Thymus (tissue), 11 donors: ENCODE measurements at regions not wholly inside any gene's neighbourhood (a gene's known extent, or its start where the extent isn't known, plus 50 kb on each side); places are given as distances from the start of the nearest gene placed in this dataset.

Source experiments
- DNase-seq, 9 donors: peaks; one replicate each; pipeline ENCODE4 v3.0.0-alpha.2; 2013; ENCODE audit warnings: low spot score in 9 of 9, low read depth in 6 of 9, missing footprints in 1 of 9
- H3K27ac ChIP-seq, 2 donors: one replicate each; pipeline ENCODE4 v1.5.1; 2013; ENCODE audit warnings: control low read depth in 1 of 2, low read depth in 1 of 2, low read length in 1 of 2, mild to moderate bottlenecking in 1 of 2, moderate library complexity in 1 of 2
- H3K27me3 ChIP-seq, 2 donors: one replicate each; pipeline ENCODE4 v1.5.1; 2013; ENCODE audit warnings: low read length in 1 of 2; ENCODE audit not compliant: control insufficient read depth in 2 of 2, insufficient read depth in 1 of 2
- H3K36me3 ChIP-seq, 2 donors: one replicate each; pipeline ENCODE4 v1.5.1; 2013; ENCODE audit warnings: low read length in 1 of 2, mild to moderate bottlenecking in 1 of 2, moderate library complexity in 1 of 2; ENCODE audit not compliant: control insufficient read depth in 2 of 2, insufficient read depth in 2 of 2
- H3K4me1 ChIP-seq, 2 donors: one replicate each; pipeline ENCODE4 v1.5.1; 2013; ENCODE audit warnings: low read length in 2 of 2; ENCODE audit not compliant: control insufficient read depth in 2 of 2, insufficient read depth in 2 of 2
- H3K4me3 ChIP-seq, 2 donors: one replicate each; pipeline ENCODE4 v1.5.1; 2013; ENCODE audit warnings: low read length in 2 of 2, control low read depth in 1 of 2, mild to moderate bottlenecking in 1 of 2
- H3K9me3 ChIP-seq, 2 donors: one replicate each; pipeline ENCODE4 v1.5.1; 2013; ENCODE audit warnings: low read length in 1 of 2, mild to moderate bottlenecking in 1 of 2; ENCODE audit not compliant: control insufficient read depth in 2 of 2, insufficient read depth in 1 of 2
- WGBS: extraction: QIAGEN DNeasy Blood & Tissue Kit; methylation state at CpG from one replicate; pipeline ENCODE4 v1.1.7; 2013; 5-methylcytosine and 5-hydroxymethylcytosine counted together
- donor health status: healthy.

GRCh38 chr9:118946669-118947068 is 422.6 kb downstream of the BRINP1 start:
- 93% methylated on average over 3 of the region's 3 CpGs for WGBS
- Histone ChIP-seq H3K4me1 (no peaks in the 10 kb centered on the region), H3K27me3 (no peaks in the 10 kb centered on the region)

GRCh38 chr9:118954857-118955256 is 414.4 kb downstream of the BRINP1 start:
- Histone ChIP-seq H3K27ac (no peak overlapping the region), H3K9me3 (no peaks in the 10 kb centered on the region), H3K4me3 (no peak overlapping the region), H3K4me1 (no peaks in the 10 kb centered on the region), H3K36me3 (no peaks in the 10 kb centered on the region), H3K27me3 (no peaks in the 10 kb centered on the region)
- WGBS: 89% methylated on average over 2 of the region's 2 CpGs
- DNase-seq: no peak

More at GRCh38 chr9:118946669-118947068, 422.6 kb downstream of the BRINP1 start:
- Histone ChIP-seq H3K27ac (no peak overlapping the region), H3K4me3 (no peak overlapping the region), H3K9me3 (no peaks in the 10 kb centered on the region), H3K36me3 (no peaks in the 10 kb centered on the region)
- no peak for DNase-seq

- Histone ChIP-seq H3K36me3 (no peaks in the 10 kb centered on the region), H3K27me3 (no peaks in the 10 kb centered on the region), H3K4me1 (no peaks in the 10 kb centered on the region), H3K4me3 (no peak overlapping the region), H3K27ac (no peak overlapping the region), H3K9me3 (no peaks in the 10 kb centered on the region)
- 94% methylated on average over 3 of the region's 3 CpGs for WGBS
- no peak for DNase-seq
These were observed 411.6 kb downstream of the BRINP1 start for GRCh38 chr9:118957585-118957984.

GRCh38 chr9:118959366-118959765 is 409.9 kb downstream of the BRINP1 start:
- no peaks in the 10 kb centered on the region for H3K27me3 ChIP-seq
- 88% methylated on average over 5 of the region's 5 CpGs for WGBS
- no peaks in the 10 kb centered on the region for H3K36me3 ChIP-seq
- H3K4me3 ChIP-seq: no peak overlapping the region
- no peaks in the 10 kb centered on the region for H3K4me1 ChIP-seq
- no peak for DNase-seq
- no peak overlapping the region for H3K27ac ChIP-seq
- H3K9me3 ChIP-seq: no peaks in the 10 kb centered on the region

- no peak for DNase-seq
- 65% methylated on average over 1 of the region's 1 CpG for WGBS
- Histone ChIP-seq H3K9me3 (no peaks in the 10 kb centered on the region), H3K36me3 (no peaks in the 10 kb centered on the region), H3K4me1 (no peaks in the 10 kb centered on the region), H3K27ac (no peak overlapping the region), H3K27me3 (no peaks in the 10 kb centered on the region), H3K4me3 (no peak overlapping the region)
These were observed 407.4 kb downstream of the BRINP1 start for GRCh38 chr9:118961857-118962256.

- H3K27ac ChIP-seq: no peak overlapping the region
- no peaks in the 10 kb centered on the region for H3K9me3 ChIP-seq
- H3K4me1 ChIP-seq: no peaks in the 10 kb centered on the region
- H3K27me3 ChIP-seq: no peaks in the 10 kb centered on the region
- no peak for DNase-seq
- WGBS: 60% methylated on average over 3 of the region's 3 CpGs
- no peaks in the 10 kb centered on the region for H3K36me3 ChIP-seq
- H3K4me3 ChIP-seq: no peak overlapping the region
These were observed 406.8 kb downstream of the BRINP1 start for GRCh38 chr9:118962426-118962825.

- 96% methylated on average over 2 of the region's 2 CpGs for WGBS
- Histone ChIP-seq H3K4me1 (no peaks in the 10 kb centered on the region), H3K27me3 (no peaks in the 10 kb centered on the region), H3K36me3 (no peaks in the 10 kb centered on the region), H3K4me3 (no peak overlapping the region), H3K27ac (no peak overlapping the region), H3K9me3 (no peaks in the 10 kb centered on the region)
- DNase-seq: no peak
These were observed 405.6 kb downstream of the BRINP1 start for GRCh38 chr9:118963674-118964073.

- Histone ChIP-seq H3K27me3 (no peaks in the 10 kb centered on the region), H3K27ac (no peak overlapping the region), H3K4me1 (no peaks in the 10 kb centered on the region), H3K36me3 (no peaks in the 10 kb centered on the region), H3K4me3 (no peak overlapping the region), H3K9me3 (no peaks in the 10 kb centered on the region)
- WGBS: 94% methylated on average over 3 of the region's 3 CpGs
- DNase-seq: no peak
These were observed 401.3 kb downstream of the BRINP1 start for GRCh38 chr9:118967901-118968300.

GRCh38 chr9:118975736-118976135 is 393.5 kb downstream of the BRINP1 start:
- no peaks in the 10 kb centered on the region for H3K27me3 ChIP-seq
- DNase-seq: no peak
- H3K4me3 ChIP-seq: no peak overlapping the region
- no peaks in the 10 kb centered on the region for H3K9me3 ChIP-seq
- 69% methylated on average over 1 of the region's 1 CpG for WGBS
- H3K36me3 ChIP-seq: no peaks in the 10 kb centered on the region
- no peaks in the 10 kb centered on the region for H3K4me1 ChIP-seq
- H3K27ac ChIP-seq: no peak overlapping the region

- Histone ChIP-seq H3K36me3 (no peaks in the 10 kb centered on the region), H3K9me3 (no peaks in the 10 kb centered on the region), H3K4me1 (no peaks in the 10 kb centered on the region), H3K27me3 (no peaks in the 10 kb centered on the region), H3K4me3 (no peak overlapping the region), H3K27ac (no peak overlapping the region)
- WGBS: 38% methylated on average over 2 of the region's 2 CpGs
- no peak for DNase-seq
These were observed 393.1 kb downstream of the BRINP1 start for GRCh38 chr9:118976160-118976559.
